ENCODE measurements at regions not wholly inside any gene's neighbourhood (a gene's known extent, or its start where the extent isn't known, plus 50 kb on each side); places are given as distances from the start of the nearest gene placed in this dataset.

GRCh38 chr1:195238313-195238712, 1369.9 kb downstream of the KCNT2 start:
- TF ChIP-seq, protein P1, sequence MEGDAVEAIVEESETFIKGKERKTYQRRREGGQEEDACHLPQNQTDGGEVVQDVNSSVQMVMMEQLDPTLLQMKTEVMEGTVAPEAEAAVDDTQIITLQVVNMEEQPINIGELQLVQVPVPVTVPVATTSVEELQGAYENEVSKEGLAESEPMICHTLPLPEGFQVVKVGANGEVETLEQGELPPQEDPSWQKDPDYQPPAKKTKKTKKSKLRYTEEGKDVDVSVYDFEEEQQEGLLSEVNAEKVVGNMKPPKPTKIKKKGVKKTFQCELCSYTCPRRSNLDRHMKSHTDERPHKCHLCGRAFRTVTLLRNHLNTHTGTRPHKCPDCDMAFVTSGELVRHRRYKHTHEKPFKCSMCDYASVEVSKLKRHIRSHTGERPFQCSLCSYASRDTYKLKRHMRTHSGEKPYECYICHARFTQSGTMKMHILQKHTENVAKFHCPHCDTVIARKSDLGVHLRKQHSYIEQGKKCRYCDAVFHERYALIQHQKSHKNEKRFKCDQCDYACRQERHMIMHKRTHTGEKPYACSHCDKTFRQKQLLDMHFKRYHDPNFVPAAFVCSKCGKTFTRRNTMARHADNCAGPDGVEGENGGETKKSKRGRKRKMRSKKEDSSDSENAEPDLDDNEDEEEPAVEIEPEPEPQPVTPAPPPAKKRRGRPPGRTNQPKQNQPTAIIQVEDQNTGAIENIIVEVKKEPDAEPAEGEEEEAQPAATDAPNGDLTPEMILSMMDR (IDR thresholded peaks at IDR 0.05; ENCODE audit: borderline replicate concordance, extremely low read depth, low read length, poor library complexity, severe bottlenecking), result no peak
- no peak for TF ChIP-seq EZH2 (IDR thresholded peaks at IDR 0.05; ENCODE audit: borderline replicate concordance, low read depth, low read length, severe bottlenecking)
